ENCODE measurements at regions not wholly inside any gene's neighbourhood (a gene's known extent, or its start where the extent isn't known, plus 50 kb on each side); places are given as distances from the start of the nearest gene placed in this dataset.

DNA sequence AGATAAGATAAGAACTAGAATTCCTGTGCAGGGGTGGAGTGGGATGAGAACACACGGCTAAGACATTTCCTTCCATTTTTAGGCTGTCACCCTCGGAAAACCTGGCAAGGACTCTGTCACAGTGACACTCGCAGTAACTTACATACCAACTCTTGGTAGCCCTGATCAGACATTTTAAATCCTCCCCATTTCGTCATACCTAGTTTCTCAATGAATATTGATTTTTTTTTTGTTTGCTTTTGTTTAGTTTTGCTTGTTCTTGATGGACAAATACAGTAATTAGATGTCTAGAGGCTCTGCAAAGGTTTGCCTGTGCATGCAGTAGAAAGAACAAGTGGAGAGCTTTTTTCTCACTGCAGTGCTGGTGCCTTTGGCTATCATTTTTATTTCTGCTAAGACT lies 213.0 kb upstream of the FAM83B start:
- TF ChIP-seq POLR2AphosphoS5 (IDR thresholded peaks at IDR 0.05; ENCODE audit: borderline replicate concordance, low read depth, low read length) (no peak), EZH2 (IDR thresholded peaks at IDR 0.05) (no peak), FOXP2 (optimal IDR thresholded peaks at IDR 0.05; ENCODE audit: control extremely low read depth, extremely low read length, insufficient read depth) (no peak)

Measured in SK-N-MC (cell line).